SU-DHL-6 (cell line): ENCODE measurements at regions not wholly inside any gene's neighbourhood (a gene's known extent, or its start where the extent isn't known, plus 50 kb on each side); places are given as distances from the start of the nearest gene placed in this dataset.

ENCODE experiments used
- CTCF ChIP-seq: fragments of 200-600 bp; sonication (generic); IDR thresholded peaks from one replicate; pipeline ENCODE4 v1.5.1; 2017; ENCODE audit warnings: antibody characterized with exemption, mild to moderate bottlenecking, low read length, moderate library complexity; ENCODE audit not compliant: insufficient read depth, poor library complexity, severe bottlenecking
- EZH2phosphoT487 ChIP-seq: fragments of 200-600 bp; sonication (generic), shearing (Covaris generic); conservative IDR thresholded peaks from 2 replicates; pipeline ENCODE4 v1.6.1; 2018; ENCODE audit warnings: mild to moderate bottlenecking, antibody characterized with exemption, low read length, moderate library complexity, mixed read lengths

- TF ChIP-seq CTCF, result no peak
- TF ChIP-seq EZH2phosphoT487, result no peak
These were observed 155.3 kb downstream of the MEX3B start for GRCh38 chr15:81890496-81890895.
